A549 (cell line): ENCODE measurements at regions not wholly inside any gene's neighbourhood (a gene's known extent, or its start where the extent isn't known, plus 50 kb on each side); places are given as distances from the start of the nearest gene placed in this dataset.
A peak's percentile ranks its signal among the peaks of the same experiment; 100 is the strongest.
"Not testable (repeated sequence)": the region's sequence is repeated elsewhere in the genome, so short reads cannot be mapped to it uniquely, and the experiment has no call there.

Experiments used
- ATAC-seq, 2 experiments: fragments of 200-7000 bp in 1 of 2; fragments of >200 bp in 1 of 2; cut with Nextera tagmentation in 1 of 2; cut with Tn5 transposase in 1 of 2; 3 replicates each; pipeline versions ENCODE4 v1.8.0 to v1.9.1; 2018 to 2020; ENCODE audit warnings: mild to moderate bottlenecking in 1 of 2, moderate library complexity in 1 of 2
- CTCF ChIA-PET: fragments of 300-600 bp; sonication (Branson Sonifier 250); formaldehyde crosslinking; extraction: SDS; loops from one replicate; lab custom pipeline; 2021; ENCODE audit warnings: antibody characterized with exemption, inconsistent platforms; lab: Yijun Ruan, JAX
- POLR2A ChIA-PET: fragments of 350-600 bp; formaldehyde crosslinking; extraction: SDS; loops from one replicate; lab custom pipeline; 2021; ENCODE audit warnings: antibody characterized with exemption, inconsistent platforms; lab: Yijun Ruan, JAX
- DNase-seq, 2 experiments: peaks; one replicate each; pipeline versions ENCODE4 v3.0.0 to v3.0.0-alpha.2; 2011 to 2016; ENCODE audit warnings: low read depth in 1 of 2, low spot score in 1 of 2
- FAIRE-seq: peaks from 2 replicates; lab custom pipeline; 2011; peaks lifted over from hg19 to GRCh38; lab: Jason Lieb, UNC
- H3K27ac ChIP-seq, 2 experiments: fragments of >200 bp; sonication (Bioruptor Twin); formaldehyde crosslinking; 3 replicates each; pipeline ENCODE4 v1.5.1; 2016 to 2017
- H3K4me1 ChIP-seq: fragments of >200 bp; sonication (Bioruptor Twin); formaldehyde crosslinking; 3 replicates; pipeline ENCODE4 v1.6.1; 2016
- H3K4me2 ChIP-seq: fragments of >200 bp; sonication (Bioruptor Twin); formaldehyde crosslinking; 3 replicates; pipeline ENCODE4 v1.6.1; 2016
- H3K4me3 ChIP-seq: fragments of >200 bp; sonication (Bioruptor Twin); formaldehyde crosslinking; 3 replicates; pipeline ENCODE4 v1.5.1; 2016
- H3K9me3 ChIP-seq: fragments of >200 bp; sonication (Bioruptor Twin); formaldehyde crosslinking; 3 replicates; pipeline ENCODE4 v1.6.1; 2016
- HDAC2 ChIP-seq: fragments of 200-600 bp; sonication (generic); IDR thresholded peaks from 2 replicates; pipeline ENCODE4 v1.6.1; 2016
- KDM1A ChIP-seq: fragments of 200-600 bp; sonication (generic); IDR thresholded peaks from 2 replicates; pipeline ENCODE4 v1.6.1; 2016; ENCODE audit warnings: low read depth, mild to moderate bottlenecking
- KDM5A ChIP-seq: fragments of 200-600 bp; sonication (generic); IDR thresholded peaks from 2 replicates; pipeline ENCODE4 v1.6.1; 2016; ENCODE audit warnings: antibody characterized with exemption, mild to moderate bottlenecking
- RAD21 ChIP-seq, 2 experiments: fragments of >200 bp in 1 of 2; sonication (Bioruptor Twin) in 1 of 2; formaldehyde crosslinking in 1 of 2; IDR thresholded peaks in 1 of 2; conservative IDR thresholded peaks in 1 of 2; 2 replicates in 1 of 2; 3 replicates in 1 of 2; pipeline ENCODE4 v1.6.1; 2012 to 2018; ENCODE audit warnings: inconsistent platforms in 1 of 2
- RCOR1 ChIP-seq: fragments of 150-350 bp; IDR thresholded peaks from 2 replicates; pipeline ENCODE4 v1.6.1; 2014; ENCODE audit warnings: antibody characterized with exemption, low read length, low read depth
- SMC3 ChIP-seq: fragments of >200 bp; sonication (Bioruptor Twin); formaldehyde crosslinking; IDR thresholded peaks from 3 replicates; pipeline ENCODE4 v1.6.1; 2018; ENCODE audit warnings: inconsistent platforms
- TP53 ChIP-seq: fragments of 250-450 bp; sonication (Bioruptor Pico); IDR thresholded peaks from 2 replicates; pipeline ENCODE4 v1.5.0; 2021; ENCODE audit warnings: mild to moderate bottlenecking, moderate library complexity
- WGBS: methylation state at CpG from one replicate; pipeline ENCODE4 v1.1.6; 2017; ENCODE audit errors: missing lambda C conversion rate; 5-methylcytosine and 5-hydroxymethylcytosine counted together
- TF ChIP-seq, protein P1 (sequence below): fragments of >200 bp; sonication (Bioruptor Twin); formaldehyde crosslinking; IDR thresholded peaks from 3 replicates; pipeline ENCODE4 v1.5.1; 2016

DNA sequence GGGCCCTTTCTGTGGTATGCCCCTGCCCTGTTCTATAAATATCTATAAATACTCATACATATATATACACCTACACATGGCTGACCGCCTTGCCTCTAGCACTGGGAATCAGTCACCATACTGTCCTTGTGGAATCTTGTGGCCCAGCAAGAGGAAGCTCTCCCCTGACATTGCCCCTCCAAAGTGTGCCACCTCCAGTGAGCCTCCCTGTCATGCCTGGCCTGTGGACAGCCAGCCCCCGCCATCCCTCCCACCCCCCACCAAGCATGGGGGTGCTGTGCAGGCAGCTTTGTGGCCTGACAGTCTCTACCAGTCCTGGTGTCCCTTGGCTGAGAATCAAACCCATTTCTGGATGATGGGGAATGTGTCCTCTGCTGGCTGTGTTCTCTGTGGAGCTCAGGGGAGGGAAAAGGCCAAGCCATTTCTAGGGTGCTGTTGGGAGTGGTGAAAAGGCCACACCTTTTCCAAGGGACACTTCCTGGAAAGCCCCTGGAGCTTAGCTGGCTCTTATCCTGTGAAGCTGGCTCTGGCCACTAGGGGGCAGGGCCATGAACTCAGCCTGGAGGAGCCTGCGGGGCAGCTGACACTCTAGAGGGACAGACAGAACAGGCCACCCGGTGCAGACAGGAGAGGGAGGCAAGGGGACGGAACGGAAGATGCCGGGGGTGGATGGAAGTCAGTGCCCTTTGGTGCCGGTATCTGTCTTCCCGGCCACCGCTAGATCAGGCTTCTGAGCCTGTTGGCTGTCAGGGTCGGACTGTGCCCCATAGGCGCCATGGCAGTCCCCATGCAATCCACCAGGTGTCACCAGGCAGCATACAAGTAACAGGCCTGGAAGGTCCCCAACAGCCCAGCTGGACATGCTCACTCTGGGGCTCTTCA, 167.2 kb downstream of the TBC1D2B start:
- H3K4me2 ChIP-seq = peak overlapping the region; percentile 67
- 9% methylated on average over 11 of the region's 12 CpGs for WGBS
- peak; percentile 27; the same call in 2 of the 3 replicates for TF ChIP-seq SMC3
- TF ChIP-seq, protein P1, sequence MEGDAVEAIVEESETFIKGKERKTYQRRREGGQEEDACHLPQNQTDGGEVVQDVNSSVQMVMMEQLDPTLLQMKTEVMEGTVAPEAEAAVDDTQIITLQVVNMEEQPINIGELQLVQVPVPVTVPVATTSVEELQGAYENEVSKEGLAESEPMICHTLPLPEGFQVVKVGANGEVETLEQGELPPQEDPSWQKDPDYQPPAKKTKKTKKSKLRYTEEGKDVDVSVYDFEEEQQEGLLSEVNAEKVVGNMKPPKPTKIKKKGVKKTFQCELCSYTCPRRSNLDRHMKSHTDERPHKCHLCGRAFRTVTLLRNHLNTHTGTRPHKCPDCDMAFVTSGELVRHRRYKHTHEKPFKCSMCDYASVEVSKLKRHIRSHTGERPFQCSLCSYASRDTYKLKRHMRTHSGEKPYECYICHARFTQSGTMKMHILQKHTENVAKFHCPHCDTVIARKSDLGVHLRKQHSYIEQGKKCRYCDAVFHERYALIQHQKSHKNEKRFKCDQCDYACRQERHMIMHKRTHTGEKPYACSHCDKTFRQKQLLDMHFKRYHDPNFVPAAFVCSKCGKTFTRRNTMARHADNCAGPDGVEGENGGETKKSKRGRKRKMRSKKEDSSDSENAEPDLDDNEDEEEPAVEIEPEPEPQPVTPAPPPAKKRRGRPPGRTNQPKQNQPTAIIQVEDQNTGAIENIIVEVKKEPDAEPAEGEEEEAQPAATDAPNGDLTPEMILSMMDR = peak; percentile 73
- TF ChIP-seq RAD21 (conservative IDR thresholded peaks at IDR 0.05 in 1 of 2, IDR thresholded peaks at IDR 0.05 in 1 of 2) = peak in 1 of 2 experiments; percentile 12; a peak in 1 of 5 replicates
- peak overlapping the region; percentile 38 for H3K4me3 ChIP-seq
- ATAC-seq (peak; percentile 83 to 88), DNase-seq (peak; percentile 75 to 92)
- FAIRE-seq, H3K9me3 ChIP-seq, POLR2A ChIA-PET, H3K4me1 ChIP-seq: not testable (repeated sequence)
- peak overlapping the region; percentile 80 to 83 for H3K27ac ChIP-seq
- CTCF ChIA-PET = interaction anchor here (0.6 to 2.1 kb wide), 23 partner anchors 8 to 827 kb away, joined by 3 to 13 read pairs (median 3); no protein-coding TSS in a partner anchor

DNA sequence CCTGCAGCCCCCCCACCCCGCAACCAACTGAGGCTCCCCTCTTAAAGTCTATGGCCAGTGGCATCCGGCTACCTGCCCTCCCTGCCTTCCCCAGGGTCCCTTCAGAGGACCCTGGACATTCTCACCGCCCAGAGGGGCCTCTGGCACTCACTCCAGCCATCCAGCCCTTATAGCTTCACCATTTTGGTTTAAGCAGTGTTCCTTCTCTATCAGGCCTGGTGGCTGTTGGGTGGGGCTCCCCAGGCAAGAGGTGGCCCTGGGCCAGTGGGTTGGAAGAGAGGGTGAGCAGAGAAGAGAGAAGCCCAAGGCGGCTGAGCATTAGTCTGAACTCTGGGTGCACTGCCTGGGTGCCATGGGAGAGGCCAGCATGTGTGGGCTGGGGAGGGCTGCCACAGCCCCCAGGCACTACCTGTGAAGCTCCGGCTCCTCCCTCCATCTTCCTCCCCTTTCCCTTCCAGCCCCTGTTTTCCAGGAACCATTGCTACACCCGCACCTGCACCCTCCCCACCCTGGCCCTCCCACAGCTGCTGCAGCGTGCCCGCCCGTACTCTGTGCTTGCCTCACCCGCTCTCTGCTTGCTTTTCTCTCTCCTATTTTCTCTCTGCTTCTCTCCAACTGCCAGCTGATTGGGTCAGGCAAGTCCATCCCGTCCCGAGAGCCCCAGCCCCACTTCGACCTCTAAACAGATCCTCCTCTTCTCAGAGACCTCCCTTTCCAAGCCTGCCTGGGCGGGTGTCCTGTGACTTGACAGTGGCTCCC, 168.2 kb downstream of the TBC1D2B start:
- FAIRE-seq = no peak
- H3K27ac ChIP-seq = peak overlapping the region in 1 of 2 experiments; percentile 83; a peak in 2 of 6 replicates
- POLR2A ChIA-PET = no interaction called here
- TF ChIP-seq, protein P1 = no peak
- TF ChIP-seq TP53 (CRISPR knock-in tag) (no peak), HDAC2 (no peak), KDM5A (no peak), KDM1A (no peak), RCOR1 (no peak)
- TF ChIP-seq, all 56 proteins: peak for 0
- H3K9me3 ChIP-seq = no peaks in the 10 kb centered on the region
- WGBS = 62% methylated on average over 13 of the region's 14 CpGs
- no peak overlapping the region for H3K4me3 ChIP-seq
- H3K4me1 ChIP-seq = peaks cover 4% of the 10 kb centered on the region
- no peak for ATAC-seq
- CTCF ChIA-PET = interaction anchor here (0.8 to 2.1 kb wide), 12 partner anchors 7 to 331 kb away, joined by 3 to 13 read pairs (median 4); no protein-coding TSS in a partner anchor
- DNase-seq = no peak
- no peak overlapping the region for H3K4me2 ChIP-seq

DNA sequence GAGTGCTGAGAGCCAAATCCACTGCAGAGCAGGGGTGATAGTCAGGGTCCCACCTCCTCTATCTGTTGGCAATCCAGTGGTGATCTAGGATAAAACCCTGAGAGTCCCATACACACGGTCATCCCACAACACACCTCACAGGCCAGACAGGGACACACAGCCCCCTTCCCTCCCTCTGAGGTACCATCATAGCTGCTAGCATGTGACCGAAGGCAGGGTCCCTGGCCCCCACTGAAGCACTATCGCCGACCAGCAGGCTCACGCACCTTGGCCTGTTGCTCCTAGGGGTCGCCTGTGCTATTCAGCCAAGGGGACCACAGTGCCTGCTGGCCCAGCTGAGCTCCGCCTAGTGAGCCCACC, 168.8 kb downstream of the TBC1D2B start:
- POLR2A ChIA-PET, FAIRE-seq, H3K4me2 ChIP-seq, H3K9me3 ChIP-seq, H3K4me1 ChIP-seq, H3K27ac ChIP-seq, DNase-seq, ATAC-seq, H3K4me3 ChIP-seq: not testable (repeated sequence)
- 72% methylated on average over 6 of the region's 7 CpGs for WGBS
- CTCF ChIA-PET = interaction anchor here (1.2 kb wide), 1 partner anchor 8 kb away, joined by 5 read pairs; no protein-coding TSS in a partner anchor
